Activated naive CD4-positive, alpha-beta T cell treated with anti-CD3 and anti-CD28 coated beads, Interleukin-2, amount 10 ng/mL, durations not matched to agents 7 days and 5 days (primary cell): ENCODE measurements at regions not wholly inside any gene's neighbourhood (a gene's known extent, or its start where the extent isn't known, plus 50 kb on each side); places are given as distances from the start of the nearest gene placed in this dataset.
"Not testable (repeated sequence)": the region's sequence is repeated elsewhere in the genome, so short reads cannot be mapped to it uniquely, and the experiment has no call there.

Experiments used
- CTCF ChIA-PET: fragments of 350-600 bp; sonication (Branson Sonifier 250); formaldehyde crosslinking; loops from one replicate; lab custom pipeline; 2021; ENCODE audit warnings: antibody characterized with exemption; lab: Charles Lee
- DNase-seq: peaks from one replicate; pipeline ENCODE4 v3.0.0-alpha.2; 2020
- H3K27ac Mint-ChIP-seq: one replicate; pipeline ENCODE4 v1.8.0; 2021; ENCODE audit warnings: mild to moderate bottlenecking, moderate library complexity, mixed read lengths
- H3K27me3 Mint-ChIP-seq: one replicate; pipeline ENCODE4 v1.8.0; 2021; ENCODE audit warnings: mild to moderate bottlenecking, mixed read lengths
- H3K36me3 Mint-ChIP-seq: one replicate; pipeline ENCODE4 v1.8.0; 2021; ENCODE audit warnings: mixed read lengths
- H3K4me1 Mint-ChIP-seq: one replicate; pipeline ENCODE4 v1.8.0; 2021; ENCODE audit warnings: mixed read lengths
- H3K4me3 Mint-ChIP-seq: one replicate; pipeline ENCODE4 v1.8.0; 2021; ENCODE audit warnings: mild to moderate bottlenecking, moderate library complexity, mixed read lengths
- H3K9me3 Mint-ChIP-seq: one replicate; pipeline ENCODE4 v1.8.0; 2021; ENCODE audit warnings: mixed read lengths

DNA sequence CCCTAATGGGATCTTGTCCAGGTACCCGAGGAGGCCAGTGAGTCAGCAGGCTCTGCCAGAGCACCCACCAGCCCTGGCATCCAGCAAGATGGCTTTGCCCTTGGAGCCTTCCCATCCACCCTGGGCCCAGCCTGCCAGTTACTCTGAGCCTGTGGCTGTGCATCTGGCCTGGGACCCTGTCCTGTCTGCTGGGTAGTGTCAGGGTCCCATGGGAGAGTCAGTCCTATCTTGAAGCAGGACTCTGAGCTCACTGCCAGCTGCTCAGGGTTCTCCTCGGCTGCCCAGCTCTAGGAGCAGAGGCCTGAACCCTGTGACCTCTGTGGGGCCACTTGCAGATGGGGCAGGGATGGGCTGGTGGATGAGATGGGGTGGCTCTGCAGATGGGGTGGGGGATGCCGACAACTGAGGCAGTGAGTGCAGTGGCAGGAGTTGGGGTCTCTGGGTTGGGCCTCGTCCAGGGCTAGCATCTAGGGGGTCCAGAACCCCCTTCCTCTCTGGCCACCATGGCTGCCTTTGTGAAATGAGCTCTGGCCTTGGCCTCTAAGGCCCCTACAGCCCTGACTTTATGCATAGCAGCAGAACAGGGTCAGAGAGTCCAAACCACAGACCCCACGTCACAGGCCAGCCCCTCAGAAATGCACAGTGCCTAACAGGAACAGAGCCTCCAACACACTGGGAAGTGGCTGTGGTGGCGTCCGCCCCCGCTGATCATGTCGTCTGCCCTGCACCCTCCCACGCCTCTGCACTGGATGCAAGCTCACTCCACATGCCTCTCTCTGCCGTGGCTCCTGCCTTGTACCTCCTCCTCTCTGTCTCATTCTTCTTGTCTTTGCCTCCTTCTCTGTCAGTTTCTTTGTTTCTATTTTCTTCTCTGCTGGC lies 88.1 kb upstream of the RET start:
- no peak for DNase-seq
- Mint-ChIP-seq H3K4me3 (no peak overlapping the region), H3K36me3 (no peaks in the 10 kb centered on the region), H3K9me3 (no peaks in the 10 kb centered on the region), H3K27me3 (peaks cover 8% of the 10 kb centered on the region), H3K4me1 (no peaks in the 10 kb centered on the region), H3K27ac (no peak overlapping the region)
- CTCF ChIA-PET = no interaction called here

DNA sequence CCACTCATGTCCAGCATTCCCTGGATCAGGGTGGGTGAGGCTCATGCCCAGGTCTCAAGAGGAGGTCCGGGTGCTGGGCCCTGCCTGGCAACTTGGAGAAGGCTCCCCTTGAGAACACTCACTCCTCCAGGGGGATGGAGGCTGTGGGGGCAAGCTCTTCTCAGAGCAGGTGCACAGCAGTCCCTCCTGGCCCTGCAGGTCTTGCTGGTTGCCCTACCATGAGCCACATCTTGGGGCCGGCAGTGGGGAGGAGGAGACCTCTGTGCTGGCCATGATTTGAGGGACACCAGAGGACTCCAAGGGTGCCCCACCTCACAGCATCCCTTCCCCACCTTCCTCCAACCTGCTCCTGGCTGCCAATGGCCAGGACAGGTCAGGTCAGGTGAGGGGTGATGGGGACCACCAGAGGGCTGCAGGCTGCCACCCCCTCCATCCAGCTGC lies 87.4 kb upstream of the RET start:
- no peaks in the 10 kb centered on the region for H3K4me1 Mint-ChIP-seq
- no peak overlapping the region for H3K27ac Mint-ChIP-seq
- H3K4me3 Mint-ChIP-seq = no peak overlapping the region
- CTCF ChIA-PET = no interaction called here
- no peak for DNase-seq
- H3K9me3 Mint-ChIP-seq = no peaks in the 10 kb centered on the region
- peaks cover 8% of the 10 kb centered on the region for H3K27me3 Mint-ChIP-seq
- no peaks in the 10 kb centered on the region for H3K36me3 Mint-ChIP-seq

DNA sequence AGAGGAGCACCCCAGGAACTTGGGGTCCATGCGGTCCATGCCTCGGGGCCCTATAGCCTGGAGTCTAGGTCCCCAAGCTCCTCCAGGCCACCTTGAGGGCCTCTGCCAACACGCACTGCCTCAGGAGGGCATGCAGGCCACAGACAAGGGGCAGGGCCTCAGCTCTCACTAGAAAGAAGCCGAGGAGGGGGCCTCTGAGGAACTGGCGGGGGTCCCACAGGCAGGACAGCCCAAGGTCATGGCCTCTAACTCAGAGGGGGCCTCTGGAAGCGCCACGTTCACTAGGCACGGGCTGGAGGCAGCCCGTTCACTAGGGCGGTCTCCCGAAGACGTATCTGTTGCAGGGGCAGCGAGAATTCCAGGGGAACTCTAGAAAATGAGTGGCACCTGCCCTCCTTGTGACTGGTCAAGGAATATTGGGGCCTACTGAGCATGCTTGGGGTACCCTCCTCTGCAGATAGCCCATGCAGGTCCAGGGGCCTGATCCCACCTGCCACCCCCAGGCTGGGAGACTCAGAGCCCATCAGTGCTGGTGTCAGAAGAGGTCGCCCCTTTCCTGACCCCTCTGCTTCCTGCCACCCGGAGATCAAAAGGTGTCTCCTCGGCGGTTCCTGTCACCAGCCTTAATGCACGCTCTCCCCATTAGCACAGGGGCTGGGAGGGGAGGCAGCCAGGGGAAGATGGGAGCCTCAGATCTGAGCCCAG lies 86.7 kb upstream of the RET start:
- Mint-ChIP-seq H3K4me1 (no peaks in the 10 kb centered on the region), H3K9me3 (no peaks in the 10 kb centered on the region)

DNA sequence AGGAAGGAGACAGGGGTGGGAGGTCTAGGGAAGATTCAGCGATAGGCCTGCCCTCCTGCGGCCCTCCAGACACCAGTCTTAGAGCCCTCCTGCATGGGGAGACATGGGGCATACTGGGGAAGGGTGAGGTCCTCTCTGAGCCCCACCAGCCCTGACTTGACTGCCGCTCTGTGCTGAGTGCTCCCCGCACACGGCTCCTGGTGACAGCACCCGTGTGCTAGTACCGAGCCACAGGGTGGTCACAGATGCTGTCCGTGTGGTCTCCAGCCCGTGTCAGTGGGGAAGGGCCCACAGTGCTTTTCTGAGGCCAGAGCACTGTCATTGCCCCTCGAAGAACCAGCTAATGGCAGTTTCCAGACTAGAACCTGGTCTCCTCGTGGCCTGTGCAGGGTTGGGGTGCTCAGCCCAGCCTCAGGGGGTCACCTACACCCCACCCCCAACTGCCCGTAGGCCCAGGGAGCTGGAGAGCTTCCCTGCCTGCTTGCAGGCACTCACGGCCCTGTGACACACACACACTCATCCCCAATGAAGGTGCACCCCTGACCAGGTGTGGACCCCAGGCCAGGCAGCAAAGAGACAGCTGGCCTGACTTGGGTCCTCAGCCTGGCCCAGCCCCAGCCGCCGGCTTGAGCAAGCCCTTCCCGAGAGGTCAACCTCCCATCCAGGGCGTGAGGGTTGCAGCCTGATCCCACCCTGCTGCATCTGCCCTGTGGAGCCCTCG lies 86.0 kb upstream of the RET start:
- Mint-ChIP-seq H3K36me3 (no peaks in the 10 kb centered on the region), H3K27ac (no peak overlapping the region), H3K9me3 (no peaks in the 10 kb centered on the region), H3K4me1 (no peaks in the 10 kb centered on the region), H3K4me3 (no peak overlapping the region), H3K27me3 (peaks cover 5% of the 10 kb centered on the region)
- CTCF ChIA-PET = no interaction called here
- no peak for DNase-seq

More for the DNA sequence above, 86.7 kb upstream of the RET start:
- DNase-seq = no peak
- Mint-ChIP-seq H3K36me3 (no peaks in the 10 kb centered on the region), H3K4me3 (no peak overlapping the region), H3K27ac (no peak overlapping the region), H3K27me3 (peaks cover 8% of the 10 kb centered on the region)
- CTCF ChIA-PET = no interaction called here

DNA sequence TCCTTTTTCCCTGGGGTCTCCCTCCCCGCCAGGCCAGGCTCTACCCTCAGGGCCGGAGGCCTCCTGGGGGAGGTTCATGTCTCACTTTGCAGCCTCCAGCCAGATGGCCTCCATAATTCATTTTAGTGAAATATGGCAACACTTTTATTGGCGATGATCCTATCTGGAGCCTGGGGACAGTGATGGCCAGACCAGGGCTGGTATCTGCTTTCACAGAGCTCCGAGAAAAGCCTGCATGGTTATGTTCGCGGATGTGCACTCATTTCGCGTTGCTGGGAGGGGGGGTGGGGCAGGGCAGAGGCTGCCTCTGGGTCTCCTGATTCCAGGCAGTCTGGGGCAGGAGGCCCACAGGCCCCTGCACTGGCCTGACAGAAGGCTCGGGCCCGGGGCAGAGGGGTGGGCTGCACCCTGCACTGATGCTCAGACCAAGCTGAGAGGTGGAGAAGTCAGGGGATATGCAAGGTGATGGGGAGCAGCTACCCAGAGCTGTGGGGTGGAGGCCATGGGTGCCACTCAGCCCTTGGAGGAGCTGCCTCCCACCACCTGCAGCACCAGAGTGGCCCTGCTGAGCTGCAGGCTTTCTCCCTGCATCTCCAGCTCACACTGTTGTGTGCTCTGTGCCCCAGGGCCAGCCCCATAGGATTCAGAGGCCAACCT lies 85.3 kb upstream of the RET start:
- Mint-ChIP-seq H3K27ac (no peak overlapping the region), H3K4me3 (no peak overlapping the region), H3K9me3 (no peaks in the 10 kb centered on the region), H3K27me3 (peaks cover 5% of the 10 kb centered on the region), H3K36me3 (no peaks in the 10 kb centered on the region), H3K4me1 (no peaks in the 10 kb centered on the region)
- CTCF ChIA-PET = no interaction called here
- no peak for DNase-seq

DNA sequence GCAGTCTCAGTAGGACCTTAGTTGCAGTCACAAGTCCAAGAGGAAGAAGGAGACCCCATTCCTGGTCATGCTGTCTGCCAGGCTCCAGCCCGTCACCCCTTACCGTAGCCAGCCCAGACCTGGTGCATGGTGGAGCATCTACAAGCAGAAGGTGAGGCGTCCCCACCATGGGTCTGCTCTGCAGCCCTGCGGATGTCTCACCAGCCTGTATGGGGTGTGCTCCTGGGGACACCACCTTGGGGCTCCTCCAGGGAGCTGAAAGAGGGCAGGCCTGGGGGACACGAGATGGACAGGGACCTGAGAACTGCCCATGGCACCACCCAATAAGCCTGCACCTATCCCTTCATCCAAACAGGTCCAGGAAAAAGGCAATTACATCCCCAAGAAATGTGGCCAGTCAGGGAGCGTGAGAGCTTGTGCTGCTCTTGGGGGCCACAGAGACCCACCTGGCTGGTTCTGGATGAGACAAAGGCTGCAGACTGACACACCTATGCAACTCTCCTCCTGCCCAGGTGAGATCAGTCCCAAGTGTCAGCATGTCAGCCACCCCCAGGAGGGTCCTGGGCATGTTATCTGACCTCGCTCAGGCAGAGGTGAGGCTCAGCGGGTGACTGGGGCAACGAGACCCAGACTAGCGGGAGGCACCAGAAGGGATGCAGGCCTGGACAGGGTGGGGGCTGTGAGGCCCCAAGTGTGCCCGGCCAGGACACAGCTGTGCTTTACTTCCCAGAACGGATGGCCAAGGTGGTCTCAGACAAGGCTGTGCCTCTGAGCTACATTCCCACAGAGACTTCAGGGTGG lies 84.5 kb upstream of the RET start:
- Mint-ChIP-seq H3K4me1 (no peaks in the 10 kb centered on the region), H3K9me3 (no peaks in the 10 kb centered on the region), H3K27ac (no peak overlapping the region), H3K27me3 (peaks cover 5% of the 10 kb centered on the region), H3K36me3 (no peaks in the 10 kb centered on the region), H3K4me3 (no peak overlapping the region)
- DNase-seq = no peak
- CTCF ChIA-PET = no interaction called here

DNA sequence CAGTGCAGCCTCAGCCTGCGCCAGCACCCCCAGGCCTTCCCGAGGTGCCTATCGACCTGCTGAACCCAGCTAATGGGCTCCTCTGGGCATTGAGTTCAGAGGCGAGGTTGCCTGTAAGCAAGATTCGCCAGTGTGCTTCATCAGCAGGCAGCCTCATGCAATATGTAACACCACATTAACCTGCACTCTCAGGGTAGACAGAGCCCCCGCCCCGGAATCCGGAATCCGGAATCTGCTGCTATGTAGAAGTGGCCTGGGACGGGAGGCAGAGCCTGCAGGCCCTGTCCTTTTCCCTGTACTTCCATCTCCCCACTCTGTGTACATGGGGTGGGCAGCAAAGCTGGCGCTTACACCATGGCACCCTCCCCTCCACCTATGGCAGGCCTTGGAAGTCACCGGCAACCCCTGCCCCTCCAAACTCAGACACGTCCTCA lies 83.9 kb upstream of the RET start:
- Mint-ChIP-seq H3K27me3 (peaks cover 5% of the 10 kb centered on the region), H3K4me1 (no peaks in the 10 kb centered on the region), H3K27ac (no peak overlapping the region), H3K36me3 (no peaks in the 10 kb centered on the region), H3K9me3 (no peaks in the 10 kb centered on the region), H3K4me3 (no peak overlapping the region)
- no peak for DNase-seq
- CTCF ChIA-PET = no interaction called here

DNA sequence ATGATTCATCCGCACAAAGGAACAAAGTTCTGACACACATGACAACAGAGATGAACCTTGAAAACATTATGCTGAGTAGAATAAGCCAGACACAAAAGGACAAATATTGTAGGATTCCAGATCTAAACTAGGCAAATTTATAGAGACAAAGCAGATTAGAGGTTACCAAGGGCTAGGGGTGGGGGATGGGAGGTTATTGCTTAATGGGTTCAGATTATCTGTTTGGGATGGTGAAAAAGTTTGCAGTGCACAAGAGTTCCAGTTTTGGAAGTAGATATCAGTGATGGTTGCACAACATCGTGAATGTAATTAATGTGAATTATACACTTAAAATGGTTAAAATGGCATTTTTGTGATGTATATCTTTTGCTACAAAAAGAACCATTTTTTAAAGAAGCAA lies 82.0 kb upstream of the RET start:
- H3K27me3 Mint-ChIP-seq, DNase-seq, H3K36me3 Mint-ChIP-seq, H3K27ac Mint-ChIP-seq, H3K4me3 Mint-ChIP-seq, CTCF ChIA-PET, H3K9me3 Mint-ChIP-seq, H3K4me1 Mint-ChIP-seq: not testable (repeated sequence)

DNA sequence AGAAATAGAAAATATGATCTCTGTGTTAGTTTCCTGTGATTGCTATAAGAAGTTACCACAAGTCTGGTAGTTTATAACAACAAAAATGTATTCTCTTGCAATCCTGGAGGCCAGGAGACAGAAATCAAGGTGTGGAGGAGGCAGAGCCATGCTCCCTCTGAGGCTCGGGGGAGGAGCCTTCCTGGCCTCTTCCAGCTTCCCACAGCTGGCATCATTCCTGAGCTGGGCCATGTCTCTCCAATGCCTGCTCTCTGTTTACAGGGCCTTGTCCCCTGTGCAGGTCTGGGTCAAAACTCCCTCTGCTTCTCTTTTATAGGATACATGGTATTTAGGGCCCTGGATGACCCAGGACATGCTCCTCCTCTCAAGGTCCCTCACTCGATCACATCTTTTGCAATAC lies 81.3 kb upstream of the RET start:
- no peaks in the 10 kb centered on the region for H3K4me1 Mint-ChIP-seq
- H3K36me3 Mint-ChIP-seq = no peaks in the 10 kb centered on the region
- DNase-seq = no peak
- H3K27me3 Mint-ChIP-seq = peaks cover 4% of the 10 kb centered on the region
- no peaks in the 10 kb centered on the region for H3K9me3 Mint-ChIP-seq
- H3K4me3 Mint-ChIP-seq = no peak overlapping the region
- CTCF ChIA-PET = no interaction called here
- no peak overlapping the region for H3K27ac Mint-ChIP-seq

DNA sequence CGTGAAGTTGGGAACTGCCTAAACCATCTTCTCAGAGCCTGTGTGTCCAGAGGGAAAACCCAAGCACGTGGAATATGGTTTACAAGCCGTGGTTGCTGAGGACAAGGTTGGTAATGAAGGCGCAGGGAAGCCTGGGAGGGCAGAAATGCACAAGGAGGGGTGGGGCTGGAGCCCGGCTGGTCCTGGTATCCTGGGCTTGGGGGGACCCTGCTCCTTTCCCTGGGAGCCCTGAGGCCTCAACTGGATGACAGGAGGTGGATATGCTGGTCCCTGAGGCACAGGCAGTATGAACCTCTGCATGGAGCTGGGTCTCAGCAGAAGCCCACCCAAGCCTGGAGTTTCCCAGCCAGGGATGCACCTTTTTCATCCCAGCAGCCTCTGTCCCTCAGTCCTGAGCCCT lies 80.3 kb upstream of the RET start:
- H3K27ac Mint-ChIP-seq = no peak overlapping the region
- no peaks in the 10 kb centered on the region for H3K4me1 Mint-ChIP-seq
- no peak for DNase-seq
- no peak overlapping the region for H3K4me3 Mint-ChIP-seq
- H3K36me3 Mint-ChIP-seq = no peaks in the 10 kb centered on the region
- H3K27me3 Mint-ChIP-seq = peaks cover 6% of the 10 kb centered on the region
- no peaks in the 10 kb centered on the region for H3K9me3 Mint-ChIP-seq
- CTCF ChIA-PET = no interaction called here

DNA sequence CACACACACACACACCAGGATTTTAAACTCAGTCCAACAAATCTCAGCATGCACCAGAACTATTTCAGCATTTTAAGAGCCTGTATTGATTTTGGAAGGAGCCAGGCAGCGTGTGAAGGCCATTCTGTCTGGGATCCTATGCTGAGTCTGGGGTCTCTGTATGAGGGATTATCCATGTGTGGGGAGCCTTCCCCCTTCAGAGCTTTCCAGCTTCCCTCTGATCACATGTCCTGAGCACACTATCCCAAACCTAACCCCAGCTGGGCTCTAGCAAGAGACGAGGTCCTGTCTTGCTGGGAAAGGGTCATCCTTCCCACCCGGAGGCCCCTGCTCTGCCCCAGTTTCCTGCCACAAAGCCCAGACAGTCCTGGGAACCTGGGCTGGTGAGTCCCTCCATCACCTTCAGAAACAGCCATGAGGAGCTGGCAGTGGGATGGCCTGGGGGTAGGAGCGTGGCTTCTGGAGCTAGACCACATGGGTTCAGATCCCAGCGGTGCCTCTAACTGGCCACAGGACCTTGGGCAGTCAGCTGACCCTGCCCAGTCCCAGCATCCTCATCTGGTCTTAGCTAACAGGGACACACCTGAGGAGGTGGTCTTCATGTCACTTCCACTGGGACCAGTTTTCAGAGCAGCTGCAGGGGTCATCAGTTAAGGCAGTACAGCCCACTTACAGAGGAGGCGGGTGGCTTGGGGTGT lies 79.6 kb upstream of the RET start:
- H3K36me3 Mint-ChIP-seq = no peaks in the 10 kb centered on the region

DNA sequence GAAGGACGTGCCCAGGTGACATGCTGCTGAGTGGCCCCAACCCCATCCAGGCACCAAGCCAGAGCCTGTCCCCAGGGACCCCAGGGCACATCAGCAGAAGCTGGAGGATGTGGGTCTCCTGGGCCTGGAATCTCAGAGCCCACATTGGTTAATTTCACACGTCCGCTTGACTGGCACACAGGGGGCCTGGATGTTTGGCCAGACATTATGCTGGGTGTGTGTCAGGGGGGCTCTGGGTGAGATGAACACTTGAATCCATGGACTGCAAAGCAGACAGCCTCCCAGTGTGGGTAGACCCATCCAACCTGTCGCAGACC lies 79.1 kb upstream of the RET start:
- CTCF ChIA-PET = interaction anchor here (1.0 kb wide), 1 partner anchor 11 kb away, joined by 3 read pairs; no protein-coding TSS in a partner anchor
- H3K4me1 Mint-ChIP-seq = no peaks in the 10 kb centered on the region
- H3K4me3 Mint-ChIP-seq = no peak overlapping the region
- no peaks in the 10 kb centered on the region for H3K36me3 Mint-ChIP-seq
- H3K27me3 Mint-ChIP-seq = peaks cover 10% of the 10 kb centered on the region
- H3K27ac Mint-ChIP-seq = no peak overlapping the region
- no peaks in the 10 kb centered on the region for H3K9me3 Mint-ChIP-seq
- no peak for DNase-seq

More for the DNA sequence above, 79.6 kb upstream of the RET start:
- CTCF ChIA-PET = interaction anchor here (1.0 kb wide), 1 partner anchor 11 kb away, joined by 3 read pairs; no protein-coding TSS in a partner anchor
- Mint-ChIP-seq H3K4me3 (no peak overlapping the region), H3K27me3 (peaks cover 10% of the 10 kb centered on the region), H3K4me1 (no peaks in the 10 kb centered on the region), H3K27ac (no peak overlapping the region), H3K9me3 (no peaks in the 10 kb centered on the region)
- no peak for DNase-seq
